Activated CD8-positive, alpha-beta memory T cell treated with anti-CD3 and anti-CD28 coated beads, Interleukin-2, amount 10 ng/mL, durations not matched to agents 7 days and 5 days (primary cell): ENCODE measurements at regions not wholly inside any gene's neighbourhood (a gene's known extent, or its start where the extent isn't known, plus 50 kb on each side); places are given as distances from the start of the nearest gene placed in this dataset.

Source experiments
- ATAC-seq: fragments of 150-1000 bp; cut with Tn5 transposase; one replicate; pipeline ENCODE4 v1.10.0; 2021; ENCODE audit warnings: moderate library complexity
- CTCF ChIA-PET: fragments of 350-600 bp; sonication (Branson Sonifier 250); formaldehyde crosslinking; loops from one replicate; lab custom pipeline; 2021; ENCODE audit warnings: antibody characterized with exemption; lab: Charles Lee
- DNase-seq: peaks from one replicate; pipeline ENCODE4 v3.0.0-alpha.2; 2020
- H3K27ac Mint-ChIP-seq: one replicate; pipeline ENCODE4 v1.8.0; 2021; ENCODE audit warnings: mild to moderate bottlenecking, mixed read lengths
- H3K27me3 Mint-ChIP-seq: one replicate; pipeline ENCODE4 v1.8.0; 2021; ENCODE audit warnings: mixed read lengths
- H3K36me3 Mint-ChIP-seq: one replicate; pipeline ENCODE4 v1.8.0; 2021; ENCODE audit warnings: mild to moderate bottlenecking, mixed read lengths
- H3K4me1 Mint-ChIP-seq: one replicate; pipeline ENCODE4 v1.8.0; 2021; ENCODE audit warnings: mixed read lengths
- H3K4me3 Mint-ChIP-seq: one replicate; pipeline ENCODE4 v1.8.0; 2021; ENCODE audit warnings: mild to moderate bottlenecking, moderate library complexity, mixed read lengths
- H3K9me3 Mint-ChIP-seq: one replicate; pipeline ENCODE4 v1.8.0; 2022; ENCODE audit warnings: low read depth, mixed read lengths

- Mint-ChIP-seq H3K27me3 (no peaks in the 10 kb centered on the region), H3K27ac (no peak overlapping the region)
These were observed 171.5 kb downstream of the KATNAL1 start for GRCh38 chr13:30135868-30136267.

GRCh38 chr13:30135351-30135750 is 172.0 kb downstream of the KATNAL1 start:
- no peaks in the 10 kb centered on the region for H3K27me3 Mint-ChIP-seq
- no peak overlapping the region for H3K27ac Mint-ChIP-seq
- CTCF ChIA-PET: interaction anchor here (1.3 to 8.6 kb wide), 5 partner anchors 10 to 442 kb away, joined by 3 to 185 read pairs (median 60); no protein-coding TSS in a partner anchor
- H3K4me1 Mint-ChIP-seq: peaks cover 14% of the 10 kb centered on the region
- ATAC-seq (no peak), DNase-seq (no peak)
- H3K36me3 Mint-ChIP-seq: no peaks in the 10 kb centered on the region
- H3K4me3 Mint-ChIP-seq: no peak overlapping the region
- H3K9me3 Mint-ChIP-seq: no peaks in the 10 kb centered on the region

More at GRCh38 chr13:30135868-30136267, 171.5 kb downstream of the KATNAL1 start:
- Mint-ChIP-seq H3K4me1 (peaks cover 14% of the 10 kb centered on the region), H3K9me3 (no peaks in the 10 kb centered on the region), H3K36me3 (no peaks in the 10 kb centered on the region), H3K4me3 (no peak overlapping the region)
- ATAC-seq (no peak), DNase-seq (no peak)
- CTCF ChIA-PET: interaction anchor here (5.7 to 8.6 kb wide), 3 partner anchors 10 to 22 kb away, joined by 60 to 185 read pairs (median 146); no protein-coding TSS in a partner anchor

- H3K9me3 Mint-ChIP-seq: no peaks in the 10 kb centered on the region
- H3K27me3 Mint-ChIP-seq: no peaks in the 10 kb centered on the region
- DNase-seq (no peak), ATAC-seq (no peak)
- no peak overlapping the region for H3K4me3 Mint-ChIP-seq
- CTCF ChIA-PET: interaction anchor here (1.0 to 8.6 kb wide), 7 partner anchors 11 to 447 kb away, joined by 3 to 185 read pairs (median 32); no protein-coding TSS in a partner anchor
- H3K4me1 Mint-ChIP-seq: peaks cover 14% of the 10 kb centered on the region
- H3K36me3 Mint-ChIP-seq: no peaks in the 10 kb centered on the region
- H3K27ac Mint-ChIP-seq: no peak overlapping the region
These were observed 172.8 kb downstream of the KATNAL1 start for GRCh38 chr13:30134578-30134977.

- H3K27me3 Mint-ChIP-seq: no peaks in the 10 kb centered on the region
- CTCF ChIA-PET: interaction anchor here (1.0 to 8.6 kb wide), 11 partner anchors 12 to 448 kb away, joined by 3 to 185 read pairs (median 17); no protein-coding TSS in a partner anchor
- H3K36me3 Mint-ChIP-seq: no peaks in the 10 kb centered on the region
- H3K4me3 Mint-ChIP-seq: no peak overlapping the region
- ATAC-seq: no peak
- no peak for DNase-seq
- H3K9me3 Mint-ChIP-seq: no peaks in the 10 kb centered on the region
- no peak overlapping the region for H3K27ac Mint-ChIP-seq
- peaks cover 13% of the 10 kb centered on the region for H3K4me1 Mint-ChIP-seq
These were observed 173.4 kb downstream of the KATNAL1 start for GRCh38 chr13:30133996-30134395.

GRCh38 chr13:30133554-30133912 is 173.8 kb downstream of the KATNAL1 start:
- no peak overlapping the region for H3K27ac Mint-ChIP-seq
- no peak for DNase-seq

GRCh38 chr13:30132623-30133553 is 174.5 kb downstream of the KATNAL1 start:
- H3K4me1 Mint-ChIP-seq: peaks cover 15% of the 10 kb centered on the region
- no peak overlapping the region for H3K4me3 Mint-ChIP-seq
- CTCF ChIA-PET: interaction anchor here (0.6 to 8.6 kb wide), 69 partner anchors 11 to 917 kb away, joined by 3 to 185 read pairs (median 4); partner anchors contain the start of genes HMGB1 and KATNAL1
- H3K9me3 Mint-ChIP-seq: no peaks in the 10 kb centered on the region
- peak; percentile 99 for ATAC-seq
- H3K27ac Mint-ChIP-seq: peak overlapping the region; percentile 71
- no peaks in the 10 kb centered on the region for H3K27me3 Mint-ChIP-seq
- no peaks in the 10 kb centered on the region for H3K36me3 Mint-ChIP-seq
- DNase-seq: peak; percentile 98

More at GRCh38 chr13:30133554-30133912, 173.8 kb downstream of the KATNAL1 start:
- no peak for ATAC-seq
- Mint-ChIP-seq H3K4me1 (peaks cover 16% of the 10 kb centered on the region), H3K9me3 (no peaks in the 10 kb centered on the region), H3K27me3 (no peaks in the 10 kb centered on the region), H3K4me3 (no peak overlapping the region), H3K36me3 (no peaks in the 10 kb centered on the region)
- CTCF ChIA-PET: interaction anchor here (1.0 to 8.6 kb wide), 9 partner anchors 12 to 448 kb away, joined by 3 to 185 read pairs (median 27); no protein-coding TSS in a partner anchor

- Mint-ChIP-seq H3K27ac (no peak overlapping the region), H3K4me3 (no peak overlapping the region), H3K27me3 (no peaks in the 10 kb centered on the region), H3K36me3 (no peaks in the 10 kb centered on the region), H3K9me3 (no peaks in the 10 kb centered on the region), H3K4me1 (peaks cover 14% of the 10 kb centered on the region)
- CTCF ChIA-PET: interaction anchor here (1.3 to 8.6 kb wide), 3 partner anchors 9 to 28 kb away, joined by 3 to 185 read pairs (median 60); no protein-coding TSS in a partner anchor
- DNase-seq (no peak), ATAC-seq (no peak)
These were observed 177.9 kb downstream of the KATNAL1 start for GRCh38 chr13:30129411-30129810.

- ATAC-seq: no peak
- Mint-ChIP-seq H3K4me1 (peaks cover 14% of the 10 kb centered on the region), H3K4me3 (no peak overlapping the region), H3K9me3 (no peaks in the 10 kb centered on the region), H3K27me3 (no peaks in the 10 kb centered on the region), H3K36me3 (no peaks in the 10 kb centered on the region), H3K27ac (no peak overlapping the region)
- CTCF ChIA-PET: interaction anchor here (2.8 to 7.3 kb wide), 2 partner anchors 15 to 30 kb away, joined by 10 to 60 read pairs; no protein-coding TSS in a partner anchor
- no peak for DNase-seq
These were observed 178.8 kb downstream of the KATNAL1 start for GRCh38 chr13:30128591-30128990.

GRCh38 chr13:30128095-30128494 is 179.3 kb downstream of the KATNAL1 start:
- H3K4me1 Mint-ChIP-seq: peaks cover 11% of the 10 kb centered on the region
- CTCF ChIA-PET: interaction anchor here (2.2 to 2.8 kb wide), 2 partner anchors 13 to 30 kb away, joined by 10 read pairs; no protein-coding TSS in a partner anchor
- ATAC-seq (no peak), DNase-seq (no peak)
- no peak overlapping the region for H3K4me3 Mint-ChIP-seq
- no peak overlapping the region for H3K27ac Mint-ChIP-seq
- no peaks in the 10 kb centered on the region for H3K9me3 Mint-ChIP-seq
- no peaks in the 10 kb centered on the region for H3K27me3 Mint-ChIP-seq
- H3K36me3 Mint-ChIP-seq: no peaks in the 10 kb centered on the region

- DNase-seq (no peak), ATAC-seq (no peak)
- Mint-ChIP-seq H3K27me3 (no peaks in the 10 kb centered on the region), H3K4me3 (no peak overlapping the region), H3K9me3 (no peaks in the 10 kb centered on the region), H3K4me1 (peaks cover 9% of the 10 kb centered on the region), H3K27ac (no peak overlapping the region), H3K36me3 (no peaks in the 10 kb centered on the region)
- CTCF ChIA-PET: interaction anchor here (0.8 to 2.8 kb wide), 5 partner anchors 12 to 219 kb away, joined by 3 to 10 read pairs (median 3); no protein-coding TSS in a partner anchor
These were observed 180.4 kb downstream of the KATNAL1 start for GRCh38 chr13:30126903-30127428.

GRCh38 chr13:30125422-30126073 is 181.8 kb downstream of the KATNAL1 start:
- CTCF ChIA-PET: interaction anchor here (1.2 to 2.2 kb wide), 3 partner anchors 11 to 221 kb away, joined by 3 to 10 read pairs (median 3); no protein-coding TSS in a partner anchor
- H3K4me1 Mint-ChIP-seq: peaks cover 22% of the 10 kb centered on the region
- H3K9me3 Mint-ChIP-seq: no peaks in the 10 kb centered on the region
- ATAC-seq: no peak
- H3K36me3 Mint-ChIP-seq: no peaks in the 10 kb centered on the region
- no peak overlapping the region for H3K4me3 Mint-ChIP-seq
- no peak overlapping the region for H3K27ac Mint-ChIP-seq
- DNase-seq: no peak
- H3K27me3 Mint-ChIP-seq: no peaks in the 10 kb centered on the region

- CTCF ChIA-PET: interaction anchor here (1.6 to 6.6 kb wide), 2 partner anchors 8 to 9 kb away, joined by 6 to 60 read pairs; no protein-coding TSS in a partner anchor
- Mint-ChIP-seq H3K27ac (no peak overlapping the region), H3K4me1 (peaks cover 33% of the 10 kb centered on the region), H3K9me3 (no peaks in the 10 kb centered on the region), H3K27me3 (no peaks in the 10 kb centered on the region), H3K36me3 (no peaks in the 10 kb centered on the region), H3K4me3 (no peak overlapping the region)
- no peak for ATAC-seq
- DNase-seq: no peak
These were observed 183.1 kb downstream of the KATNAL1 start for GRCh38 chr13:30124131-30124768.
